Muscle of leg (tissue), 3 donors: ENCODE measurements at regions not wholly inside any gene's neighbourhood (a gene's known extent, or its start where the extent isn't known, plus 50 kb on each side); places are given as distances from the start of the nearest gene placed in this dataset.

ENCODE experiments used
- DNase-seq: peaks from one replicate; pipeline ENCODE4 v3.0.0; 2013
- H3K27ac ChIP-seq: one replicate; pipeline ENCODE4 v1.5.1; 2013; ENCODE audit warnings: mild to moderate bottlenecking, low read length, control low read depth
- H3K27me3 ChIP-seq: one replicate; pipeline ENCODE4 v1.6.1; 2013; ENCODE audit warnings: low read length; ENCODE audit not compliant: control insufficient read depth, insufficient read depth
- H3K36me3 ChIP-seq: one replicate; pipeline ENCODE4 v1.6.1; 2013; ENCODE audit warnings: low read length; ENCODE audit not compliant: control insufficient read depth, insufficient read depth
- H3K4me1 ChIP-seq: one replicate; pipeline ENCODE4 v1.6.1; 2013; ENCODE audit warnings: low read length; ENCODE audit not compliant: control insufficient read depth, insufficient read depth
- H3K4me3 ChIP-seq: one replicate; pipeline ENCODE4 v1.5.1; 2013; ENCODE audit warnings: low read length, control low read depth
- H3K9me3 ChIP-seq: replicated peaks from 2 replicates; pipeline ENCODE4 v1.6.1; 2013; ENCODE audit warnings: low read depth, low read length; ENCODE audit not compliant: control insufficient read depth
- WGBS: methylation state at CpG from one replicate; pipeline ENCODE4 v1.1.5; 2013; ENCODE audit warnings: missing lambda C conversion rate; ENCODE audit not compliant: insufficient coverage; 5-methylcytosine and 5-hydroxymethylcytosine counted together

DNA sequence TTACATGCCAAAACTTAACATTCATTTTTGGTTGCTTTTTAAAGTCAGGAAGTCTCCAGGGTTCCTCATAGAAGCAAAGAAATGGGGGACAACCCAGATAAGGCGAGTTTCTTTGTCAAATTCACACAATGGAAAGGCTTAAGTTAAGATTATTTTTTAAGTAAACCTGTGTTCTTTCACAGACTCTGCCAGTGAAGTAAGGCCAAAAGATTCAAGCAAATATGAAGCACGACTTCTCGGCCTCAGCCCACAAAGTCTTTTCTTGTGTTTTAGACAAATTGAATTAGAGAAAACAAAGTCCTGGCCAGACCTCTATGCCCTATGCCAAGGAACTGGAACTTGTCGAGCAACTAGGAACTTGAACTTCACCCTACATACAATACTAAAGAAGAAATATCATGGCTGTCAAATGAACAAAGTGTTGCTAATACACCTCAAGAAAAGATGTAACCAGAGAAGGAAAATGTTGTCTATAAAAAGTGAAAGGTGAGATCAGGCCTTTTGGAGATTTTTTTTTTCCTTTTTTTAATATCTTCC is 540.0 kb upstream of the JARID2 start:
- peak; percentile 54 for DNase-seq
- Histone ChIP-seq H3K36me3 (no peaks in the 10 kb centered on the region), H3K9me3 (peaks cover 4% of the 10 kb centered on the region), H3K4me3 (no peak overlapping the region), H3K27me3 (peaks cover 2% of the 10 kb centered on the region), H3K27ac (peak overlapping the region; percentile 48), H3K4me1 (peaks cover 5% of the 10 kb centered on the region)
- WGBS, result no CpG with 5 or more reads among the region's 4 CpGs

GRCh38 chr6:14706378-14706929 is 539.4 kb upstream of the JARID2 start:
- peak; percentile 90 for DNase-seq
- peak overlapping the region; percentile 44 for H3K27ac ChIP-seq
- WGBS, result 31% methylated on average over 8 of the region's 12 CpGs
- H3K4me1 ChIP-seq, result peaks cover 7% of the 10 kb centered on the region
- H3K4me3 ChIP-seq, result no peak overlapping the region
- peaks cover 2% of the 10 kb centered on the region for H3K27me3 ChIP-seq
- H3K36me3 ChIP-seq, result no peaks in the 10 kb centered on the region
- peaks cover 4% of the 10 kb centered on the region for H3K9me3 ChIP-seq

- Histone ChIP-seq H3K27ac (peak overlapping the region; percentile 44), H3K27me3 (peaks cover 2% of the 10 kb centered on the region), H3K9me3 (peaks cover 4% of the 10 kb centered on the region), H3K36me3 (no peaks in the 10 kb centered on the region), H3K4me1 (peaks cover 7% of the 10 kb centered on the region), H3K4me3 (no peak overlapping the region)
- DNase-seq, result no peak
Measured at GRCh38 chr6:14707276-14707675, 538.6 kb upstream of the JARID2 start.

DNA sequence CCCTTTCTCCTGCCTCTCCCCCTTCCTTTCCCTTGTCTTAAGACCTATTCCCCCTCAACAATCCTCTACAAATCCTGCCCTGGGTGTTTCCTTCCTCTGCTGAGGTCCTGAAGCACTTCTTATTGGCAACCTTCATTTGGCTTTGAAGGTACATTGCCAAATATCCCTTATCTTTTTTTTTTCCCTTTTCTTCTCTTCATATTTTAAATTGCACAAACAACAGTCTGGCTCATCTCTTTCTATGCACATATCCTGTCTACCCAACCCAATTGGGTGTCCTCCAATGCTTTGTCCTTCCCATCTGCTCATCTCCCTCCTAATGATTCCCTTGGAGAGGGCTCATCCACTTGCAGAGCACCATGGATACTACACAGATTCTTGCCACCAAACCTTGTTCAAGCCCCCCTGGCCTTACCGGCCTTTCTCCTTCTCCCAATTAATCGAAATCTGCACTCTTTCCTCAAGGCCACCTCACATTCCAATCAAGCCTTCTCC is 537.9 kb upstream of the JARID2 start:
- Histone ChIP-seq H3K27ac (no peak overlapping the region), H3K9me3 (peaks cover 4% of the 10 kb centered on the region), H3K4me3 (no peak overlapping the region), H3K4me1 (peaks cover 7% of the 10 kb centered on the region), H3K36me3 (no peaks in the 10 kb centered on the region), H3K27me3 (peaks cover 2% of the 10 kb centered on the region)
- 100% methylated on average over 1 of the region's 2 CpGs for WGBS
- no peak for DNase-seq

GRCh38 chr6:14709066-14709670 is 536.7 kb upstream of the JARID2 start:
- peaks cover 2% of the 10 kb centered on the region for H3K27me3 ChIP-seq
- H3K9me3 ChIP-seq, result peaks cover 4% of the 10 kb centered on the region
- WGBS, result 88% methylated on average over 12 of the region's 12 CpGs
- H3K4me1 ChIP-seq, result peaks cover 7% of the 10 kb centered on the region
- H3K4me3 ChIP-seq, result no peak overlapping the region
- H3K27ac ChIP-seq, result no peak overlapping the region
- no peak for DNase-seq
- H3K36me3 ChIP-seq, result no peaks in the 10 kb centered on the region

DNA sequence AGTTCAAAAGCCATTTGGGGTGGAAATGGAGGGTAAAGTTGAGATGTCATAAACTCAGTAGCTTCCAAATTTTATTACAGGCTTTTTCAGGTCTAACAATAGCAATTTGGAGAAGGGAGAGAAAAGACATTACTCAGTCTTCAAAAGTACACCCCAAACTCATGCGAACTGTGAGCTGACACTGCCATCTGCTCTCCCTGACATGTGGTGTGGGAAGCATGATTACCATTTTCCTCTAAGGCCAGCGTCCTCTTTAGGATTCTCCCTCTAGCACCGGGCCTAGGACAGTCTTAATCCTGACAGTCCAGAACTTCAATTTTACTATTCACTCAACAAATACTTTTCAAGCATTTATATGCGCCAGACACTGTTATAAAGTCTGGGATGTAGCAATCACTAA is 536.0 kb upstream of the JARID2 start:
- Histone ChIP-seq H3K9me3 (peaks cover 4% of the 10 kb centered on the region), H3K27me3 (peaks cover 2% of the 10 kb centered on the region), H3K4me3 (no peak overlapping the region), H3K4me1 (peaks cover 7% of the 10 kb centered on the region), H3K36me3 (no peaks in the 10 kb centered on the region), H3K27ac (no peak overlapping the region)
- no peak for DNase-seq
- no CpG with 5 or more reads among the region's 4 CpGs for WGBS

DNA sequence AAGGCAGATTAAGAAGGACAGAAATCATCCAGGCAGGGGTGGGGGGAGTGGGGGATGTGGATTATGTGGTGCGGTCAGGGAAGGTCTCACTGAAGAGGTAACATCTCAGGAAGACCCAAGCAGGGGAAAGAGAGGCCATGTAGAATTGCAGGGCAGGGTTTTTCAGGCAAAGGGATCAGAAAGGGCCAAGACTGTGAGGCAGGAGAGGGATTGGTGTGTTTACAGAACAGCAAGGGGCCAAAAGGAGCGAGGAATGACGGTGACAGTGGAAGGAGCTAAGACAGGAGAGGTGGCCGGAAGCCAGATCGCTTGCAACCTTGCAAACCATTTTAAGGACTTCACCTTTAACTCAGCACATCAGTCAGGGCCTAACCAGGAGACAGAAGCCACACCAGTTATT is 535.4 kb upstream of the JARID2 start:
- H3K27me3 ChIP-seq, result peaks cover 2% of the 10 kb centered on the region
- no peak overlapping the region for H3K27ac ChIP-seq
- peaks cover 7% of the 10 kb centered on the region for H3K4me1 ChIP-seq
- DNase-seq, result no peak
- WGBS, result 100% methylated on average over 2 of the region's 5 CpGs
- no peak overlapping the region for H3K4me3 ChIP-seq
- no peaks in the 10 kb centered on the region for H3K36me3 ChIP-seq
- peaks cover 4% of the 10 kb centered on the region for H3K9me3 ChIP-seq

- no peak overlapping the region for H3K27ac ChIP-seq
- H3K36me3 ChIP-seq, result no peaks in the 10 kb centered on the region
- peaks cover 2% of the 10 kb centered on the region for H3K27me3 ChIP-seq
- peaks cover 4% of the 10 kb centered on the region for H3K9me3 ChIP-seq
- 65% methylated on average over 2 of the region's 3 CpGs for WGBS
- no peak overlapping the region for H3K4me3 ChIP-seq
- peak; percentile 39 for DNase-seq
- peaks cover 7% of the 10 kb centered on the region for H3K4me1 ChIP-seq
Measured at GRCh38 chr6:14711056-14711703, 534.7 kb upstream of the JARID2 start.

DNA sequence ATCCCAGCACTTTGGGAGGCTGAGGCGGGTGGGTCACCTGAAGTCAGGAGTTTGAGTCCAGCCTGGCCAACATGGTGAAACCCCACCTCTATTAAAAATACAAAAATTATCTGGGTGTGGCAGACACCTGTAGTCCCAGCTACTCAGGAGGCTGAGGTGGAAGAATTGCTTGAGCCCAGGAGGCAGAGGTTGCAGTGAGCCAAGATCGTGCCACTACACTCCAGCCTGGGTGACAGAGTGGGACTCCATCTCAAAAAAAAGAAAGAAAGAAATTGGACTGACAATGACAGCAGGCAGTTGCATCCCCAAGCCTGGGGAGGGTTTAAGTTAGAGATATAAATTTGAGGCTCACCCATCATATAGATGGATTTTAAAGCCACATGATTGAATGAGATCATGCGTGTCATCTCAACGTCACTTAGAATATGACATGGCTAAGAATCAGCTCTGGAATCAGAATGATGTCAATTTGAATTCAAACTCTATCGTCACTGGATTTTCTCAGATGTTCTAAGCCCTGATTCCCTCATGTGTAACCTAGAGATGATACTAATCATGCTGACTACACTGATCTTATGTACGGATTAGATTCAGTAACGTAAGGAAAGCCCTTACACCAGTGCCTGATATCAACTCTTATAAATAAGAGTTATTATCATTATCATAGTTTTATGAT is 534.0 kb upstream of the JARID2 start:
- Histone ChIP-seq H3K36me3 (no peaks in the 10 kb centered on the region), H3K27me3 (peaks cover under 1% of the 10 kb centered on the region), H3K9me3 (peaks cover 4% of the 10 kb centered on the region), H3K27ac (no peak overlapping the region), H3K4me1 (peaks cover 2% of the 10 kb centered on the region), H3K4me3 (no peak overlapping the region)
- DNase-seq, result no peak
- WGBS, result 80% methylated on average over 1 of the region's 7 CpGs
